ENCODE measurements at regions not wholly inside any gene's neighbourhood (a gene's known extent, or its start where the extent isn't known, plus 50 kb on each side); places are given as distances from the start of the nearest gene placed in this dataset.

DNA sequence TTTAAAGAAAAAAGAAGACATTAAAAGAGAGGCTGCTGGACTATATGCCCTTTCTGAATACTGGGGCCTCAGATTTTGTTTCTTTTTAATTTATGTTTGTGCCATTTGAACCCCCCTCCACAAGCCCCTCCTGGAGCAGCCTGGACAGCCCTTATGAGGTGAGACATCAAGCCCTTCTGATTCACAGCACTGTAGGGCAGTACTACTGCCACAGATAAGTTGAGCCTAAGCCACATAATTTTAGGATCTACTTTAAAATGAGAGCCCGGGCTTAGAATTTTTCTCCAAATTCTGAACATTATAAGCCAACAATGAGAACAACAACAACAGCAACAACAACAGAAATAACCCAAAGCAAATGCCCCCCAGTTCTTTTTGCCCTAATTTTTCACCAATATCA is 256.9 kb upstream of the SALL1 start:
- TF ChIP-seq ARNTL (CRISPR knock-in tag; IDR thresholded peaks at IDR 0.05; ENCODE audit: borderline replicate concordance, low read depth) = no peak
- ATAC-seq = no peak

DNA sequence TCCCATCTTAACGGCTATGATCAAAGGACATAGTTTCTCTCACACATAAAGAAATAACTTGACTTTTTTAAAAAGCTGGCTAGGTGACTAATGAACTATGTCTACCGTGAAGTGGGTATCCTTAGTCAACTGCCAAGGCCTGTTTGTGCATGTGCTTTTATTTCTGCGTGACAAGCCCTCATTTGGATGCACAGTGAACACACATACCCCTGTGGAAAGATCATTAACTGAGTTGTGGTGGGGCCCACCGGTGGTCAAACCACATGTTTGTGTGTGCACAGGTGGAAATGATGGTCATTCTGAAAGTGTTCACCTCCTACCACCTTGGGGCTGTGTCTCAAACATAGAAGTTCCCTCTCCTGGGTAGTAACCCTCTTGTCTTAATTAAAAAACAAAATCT is 256.1 kb upstream of the SALL1 start:
- ATAC-seq = no peak
- TF ChIP-seq ZC3H10 (CRISPR knock-in tag; IDR thresholded peaks at IDR 0.05) (no peak), CSDC2 (CRISPR knock-in tag; IDR thresholded peaks at IDR 0.05) (no peak), ZNF565 (CRISPR knock-in tag; conservative IDR thresholded peaks at IDR 0.05; ENCODE audit: low read depth) (no peak), OSR1 (CRISPR knock-in tag; IDR thresholded peaks at IDR 0.05) (no peak), GLIS3 (CRISPR knock-in tag; IDR thresholded peaks at IDR 0.05) (no peak), SNAI2 (CRISPR knock-in tag; IDR thresholded peaks at IDR 0.05) (no peak), POU6F1 (CRISPR knock-in tag; IDR thresholded peaks at IDR 0.05; ENCODE audit: borderline replicate concordance, low read depth) (no peak), PPARA (CRISPR knock-in tag; IDR thresholded peaks at IDR 0.05; ENCODE audit: borderline replicate concordance) (no peak), ISL1 (CRISPR knock-in tag; IDR thresholded peaks at IDR 0.05) (no peak), ZNF70 (CRISPR knock-in tag; IDR thresholded peaks at IDR 0.05) (no peak), ESRRG (CRISPR knock-in tag; IDR thresholded peaks at IDR 0.05) (no peak), RARB (CRISPR knock-in tag; IDR thresholded peaks at IDR 0.05) (no peak), TCF4 (CRISPR knock-in tag; IDR thresholded peaks at IDR 0.05; ENCODE audit: borderline replicate concordance) (no peak), ARNTL (CRISPR knock-in tag; IDR thresholded peaks at IDR 0.05; ENCODE audit: borderline replicate concordance, low read depth) (no peak), CSRNP3 (CRISPR knock-in tag; IDR thresholded peaks at IDR 0.05) (no peak), ZFP30 (CRISPR knock-in tag; IDR thresholded peaks at IDR 0.05) (no peak)
- TF ChIP-seq, protein P1, sequence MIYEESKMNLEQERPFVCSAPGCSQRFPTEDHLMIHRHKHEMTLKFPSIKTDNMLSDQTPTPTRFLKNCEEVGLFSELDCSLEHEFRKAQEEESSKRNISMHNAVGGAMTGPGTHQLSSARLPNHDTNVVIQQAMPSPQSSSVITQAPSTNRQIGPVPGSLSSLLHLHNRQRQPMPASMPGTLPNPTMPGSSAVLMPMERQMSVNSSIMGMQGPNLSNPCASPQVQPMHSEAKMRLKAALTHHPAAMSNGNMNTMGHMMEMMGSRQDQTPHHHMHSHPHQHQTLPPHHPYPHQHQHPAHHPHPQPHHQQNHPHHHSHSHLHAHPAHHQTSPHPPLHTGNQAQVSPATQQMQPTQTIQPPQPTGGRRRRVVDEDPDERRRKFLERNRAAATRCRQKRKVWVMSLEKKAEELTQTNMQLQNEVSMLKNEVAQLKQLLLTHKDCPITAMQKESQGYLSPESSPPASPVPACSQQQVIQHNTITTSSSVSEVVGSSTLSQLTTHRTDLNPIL (CRISPR knock-in tag; IDR thresholded peaks at IDR 0.05; ENCODE audit: low read depth) = no peak
- TF ChIP-seq, protein P2, sequence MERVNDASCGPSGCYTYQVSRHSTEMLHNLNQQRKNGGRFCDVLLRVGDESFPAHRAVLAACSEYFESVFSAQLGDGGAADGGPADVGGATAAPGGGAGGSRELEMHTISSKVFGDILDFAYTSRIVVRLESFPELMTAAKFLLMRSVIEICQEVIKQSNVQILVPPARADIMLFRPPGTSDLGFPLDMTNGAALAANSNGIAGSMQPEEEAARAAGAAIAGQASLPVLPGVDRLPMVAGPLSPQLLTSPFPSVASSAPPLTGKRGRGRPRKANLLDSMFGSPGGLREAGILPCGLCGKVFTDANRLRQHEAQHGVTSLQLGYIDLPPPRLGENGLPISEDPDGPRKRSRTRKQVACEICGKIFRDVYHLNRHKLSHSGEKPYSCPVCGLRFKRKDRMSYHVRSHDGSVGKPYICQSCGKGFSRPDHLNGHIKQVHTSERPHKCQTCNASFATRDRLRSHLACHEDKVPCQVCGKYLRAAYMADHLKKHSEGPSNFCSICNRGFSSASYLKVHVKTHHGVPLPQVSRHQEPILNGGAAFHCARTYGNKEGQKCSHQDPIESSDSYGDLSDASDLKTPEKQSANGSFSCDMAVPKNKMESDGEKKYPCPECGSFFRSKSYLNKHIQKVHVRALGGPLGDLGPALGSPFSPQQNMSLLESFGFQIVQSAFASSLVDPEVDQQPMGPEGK (CRISPR knock-in tag; IDR thresholded peaks at IDR 0.05; ENCODE audit: borderline replicate concordance) = no peak
- TF ChIP-seq, protein P3, sequence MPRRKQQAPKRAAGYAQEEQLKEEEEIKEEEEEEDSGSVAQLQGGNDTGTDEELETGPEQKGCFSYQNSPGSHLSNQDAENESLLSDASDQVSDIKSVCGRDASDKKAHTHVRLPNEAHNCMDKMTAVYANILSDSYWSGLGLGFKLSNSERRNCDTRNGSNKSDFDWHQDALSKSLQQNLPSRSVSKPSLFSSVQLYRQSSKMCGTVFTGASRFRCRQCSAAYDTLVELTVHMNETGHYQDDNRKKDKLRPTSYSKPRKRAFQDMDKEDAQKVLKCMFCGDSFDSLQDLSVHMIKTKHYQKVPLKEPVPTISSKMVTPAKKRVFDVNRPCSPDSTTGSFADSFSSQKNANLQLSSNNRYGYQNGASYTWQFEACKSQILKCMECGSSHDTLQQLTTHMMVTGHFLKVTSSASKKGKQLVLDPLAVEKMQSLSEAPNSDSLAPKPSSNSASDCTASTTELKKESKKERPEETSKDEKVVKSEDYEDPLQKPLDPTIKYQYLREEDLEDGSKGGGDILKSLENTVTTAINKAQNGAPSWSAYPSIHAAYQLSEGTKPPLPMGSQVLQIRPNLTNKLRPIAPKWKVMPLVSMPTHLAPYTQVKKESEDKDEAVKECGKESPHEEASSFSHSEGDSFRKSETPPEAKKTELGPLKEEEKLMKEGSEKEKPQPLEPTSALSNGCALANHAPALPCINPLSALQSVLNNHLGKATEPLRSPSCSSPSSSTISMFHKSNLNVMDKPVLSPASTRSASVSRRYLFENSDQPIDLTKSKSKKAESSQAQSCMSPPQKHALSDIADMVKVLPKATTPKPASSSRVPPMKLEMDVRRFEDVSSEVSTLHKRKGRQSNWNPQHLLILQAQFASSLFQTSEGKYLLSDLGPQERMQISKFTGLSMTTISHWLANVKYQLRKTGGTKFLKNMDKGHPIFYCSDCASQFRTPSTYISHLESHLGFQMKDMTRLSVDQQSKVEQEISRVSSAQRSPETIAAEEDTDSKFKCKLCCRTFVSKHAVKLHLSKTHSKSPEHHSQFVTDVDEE (CRISPR knock-in tag; IDR thresholded peaks at IDR 0.05) = no peak

DNA sequence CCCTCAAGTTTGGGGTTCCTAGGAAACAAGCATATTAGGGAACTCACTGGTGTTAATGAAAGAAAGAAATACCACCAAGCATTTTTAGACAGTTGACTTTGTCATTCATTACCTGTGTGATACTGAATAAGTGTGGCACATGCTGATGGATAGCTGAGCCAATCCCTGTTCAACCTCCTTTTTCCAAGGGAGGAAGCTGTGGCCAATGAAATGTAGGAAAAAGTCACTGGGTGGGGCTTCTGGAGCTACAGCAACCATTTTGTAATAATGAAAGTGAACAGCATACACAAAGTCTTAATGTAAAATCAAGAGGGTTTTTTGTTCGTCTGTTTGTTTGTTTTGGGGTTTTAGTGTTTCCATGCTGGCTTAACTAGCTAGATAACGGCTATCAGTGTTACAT is 254.3 kb upstream of the SALL1 start:
- TF ChIP-seq BACH2 (CRISPR knock-in tag; IDR thresholded peaks at IDR 0.05; ENCODE audit: borderline replicate concordance) (no peak), ARNTL (CRISPR knock-in tag; IDR thresholded peaks at IDR 0.05; ENCODE audit: borderline replicate concordance, low read depth) (no peak), ZC3H10 (CRISPR knock-in tag; IDR thresholded peaks at IDR 0.05) (no peak), GLIS3 (CRISPR knock-in tag; IDR thresholded peaks at IDR 0.05) (no peak)
- ATAC-seq = no peak

- TF ChIP-seq BACH2 (CRISPR knock-in tag; IDR thresholded peaks at IDR 0.05; ENCODE audit: borderline replicate concordance) = no peak
- TF ChIP-seq, protein P2 (CRISPR knock-in tag; IDR thresholded peaks at IDR 0.05; ENCODE audit: borderline replicate concordance) = no peak
- no peak for ATAC-seq
Measured at GRCh38 chr16:51404386-51404785, 253.3 kb upstream of the SALL1 start.
